ENCODE measurements at regions not wholly inside any gene's neighbourhood (a gene's known extent, or its start where the extent isn't known, plus 50 kb on each side); places are given as distances from the start of the nearest gene placed in this dataset.

DNA sequence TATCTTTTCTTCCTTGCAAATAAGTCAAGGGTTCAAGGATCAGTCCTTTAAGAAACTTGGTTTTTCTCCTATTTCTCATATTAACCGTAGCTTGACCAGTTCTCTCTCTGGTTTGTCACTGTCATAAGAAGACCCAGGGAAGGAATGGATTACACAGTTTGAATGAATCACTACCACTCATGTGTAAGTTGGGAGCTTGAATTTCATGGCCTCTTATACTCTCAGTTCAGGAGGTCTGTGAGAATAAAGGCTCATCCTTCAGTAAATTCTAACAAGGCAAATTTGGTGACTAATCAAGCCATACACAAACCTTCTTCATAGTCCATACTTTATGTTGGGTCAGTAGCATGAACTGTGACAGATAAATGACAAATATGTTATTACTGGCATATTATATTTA, 323.1 kb upstream of the ACTBL2 start:
- no peak for DNase-seq (ENCODE audit: low spot score)

GRCh38 chr5:57805170-57805569, 322.6 kb upstream of the ACTBL2 start:
- no peak for DNase-seq (ENCODE audit: low spot score)

DNA sequence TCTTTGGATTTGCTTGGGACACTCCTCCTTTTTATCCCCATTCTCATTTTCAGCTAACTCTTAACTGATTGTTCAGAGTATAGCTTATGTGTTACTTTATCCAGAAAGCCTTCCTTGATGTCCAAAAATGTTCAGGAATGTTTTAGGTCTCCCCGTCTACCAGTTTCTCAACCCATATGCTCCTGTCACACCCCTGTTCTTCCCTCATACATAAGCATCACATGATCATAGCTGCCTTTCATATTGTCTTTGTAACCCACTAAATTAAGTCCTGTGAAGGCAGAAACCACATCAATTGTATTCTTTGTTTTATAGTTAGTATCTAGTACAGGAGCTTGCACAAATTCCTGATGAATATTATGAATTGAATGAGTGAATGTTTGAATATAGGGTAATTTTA, 321.9 kb upstream of the ACTBL2 start:
- DNase-seq (ENCODE audit: low spot score): no peak

DNA sequence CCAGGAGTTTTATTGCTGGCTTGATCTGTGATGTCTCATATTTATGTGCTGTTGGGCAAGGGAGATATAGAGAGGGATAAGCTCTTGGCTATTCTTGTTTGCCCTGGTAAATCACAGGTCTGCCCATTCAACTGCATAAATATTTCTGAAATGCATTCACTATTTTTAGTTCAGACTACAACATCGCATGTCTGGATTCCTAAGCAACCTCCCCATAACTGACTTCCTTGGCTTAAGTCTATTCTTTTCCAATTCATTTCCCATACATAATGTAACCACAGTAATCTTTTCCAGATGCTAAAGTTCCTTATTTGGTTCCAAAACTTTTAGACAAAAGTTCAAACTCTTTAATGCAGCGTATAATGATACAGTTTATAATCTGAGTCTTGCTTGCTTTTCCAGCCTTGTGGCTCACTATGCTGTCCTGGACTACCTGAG, 321.4 kb upstream of the ACTBL2 start:
- peak; percentile 34 for DNase-seq (ENCODE audit: low spot score)

DNA sequence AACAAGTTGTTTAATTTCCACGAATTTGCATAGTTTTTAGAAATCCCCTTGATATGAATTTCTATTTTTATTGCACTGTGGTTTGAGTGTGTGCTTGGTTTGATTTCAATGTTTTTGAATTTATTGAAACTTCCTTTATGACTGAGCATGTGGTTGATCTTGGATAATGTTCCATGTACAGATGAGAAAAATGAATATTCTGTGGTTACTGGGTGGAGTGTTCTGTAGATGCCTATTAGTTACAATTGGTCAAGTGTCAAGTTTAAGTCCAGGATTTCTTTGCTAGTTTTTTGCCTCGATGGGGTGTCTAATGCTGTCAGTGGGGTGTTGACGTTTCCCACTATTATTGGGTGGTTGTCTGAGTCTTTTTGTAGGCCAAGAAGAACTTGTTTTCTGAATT, 319.5 kb upstream of the ACTBL2 start:
- no peak for DNase-seq (ENCODE audit: low spot score)

- DNase-seq (ENCODE audit: low spot score): no peak
These were observed 312.6 kb upstream of the ACTBL2 start for GRCh38 chr5:57795203-57795602.

GRCh38 chr5:57791875-57792274, 309.3 kb upstream of the ACTBL2 start:
- no peak for DNase-seq (ENCODE audit: low spot score)

GRCh38 chr5:57785946-57786345, 303.3 kb upstream of the ACTBL2 start:
- no peak for DNase-seq (ENCODE audit: low spot score)

DNA sequence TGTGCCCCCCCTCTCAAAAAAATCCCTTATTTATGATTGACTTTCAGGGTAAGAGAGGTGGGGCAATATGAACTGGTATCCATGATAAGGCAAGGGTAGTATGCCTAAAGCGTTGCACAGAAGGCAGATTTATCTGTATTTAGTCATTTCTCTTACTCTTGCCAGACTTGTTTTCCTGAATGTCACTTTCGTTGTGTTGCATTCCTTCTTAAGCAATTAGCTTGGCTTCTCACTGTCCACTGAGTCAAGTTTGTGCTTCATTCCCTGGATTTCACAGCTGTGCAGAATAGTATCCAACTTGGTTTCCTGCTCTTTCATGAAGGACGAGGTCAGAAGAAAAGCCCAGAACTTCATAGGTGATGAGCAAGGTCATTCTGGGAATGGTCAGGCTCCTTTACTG, 301.5 kb upstream of the ACTBL2 start:
- DNase-seq (ENCODE audit: low spot score): no peak

DNA sequence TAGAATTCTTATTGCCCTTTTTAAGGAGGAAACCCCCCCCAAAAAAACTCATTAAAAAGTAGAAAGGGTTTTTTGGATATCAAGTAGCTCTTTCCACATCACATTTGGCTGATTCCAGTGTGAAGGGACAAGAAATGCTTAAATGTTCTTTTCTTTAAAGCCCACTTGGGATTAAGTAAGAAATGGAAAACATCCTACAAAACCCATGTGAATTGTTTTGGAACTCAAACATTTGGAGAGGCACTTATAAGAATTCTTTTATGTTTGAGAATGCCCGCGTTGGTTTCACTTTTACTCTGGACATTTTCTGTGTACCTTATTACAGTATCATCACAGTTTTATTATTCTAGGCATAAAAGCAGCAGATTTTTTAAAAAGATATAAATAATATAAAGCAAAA, 301.1 kb upstream of the ACTBL2 start:
- DNase-seq (ENCODE audit: low spot score): no peak

DNA sequence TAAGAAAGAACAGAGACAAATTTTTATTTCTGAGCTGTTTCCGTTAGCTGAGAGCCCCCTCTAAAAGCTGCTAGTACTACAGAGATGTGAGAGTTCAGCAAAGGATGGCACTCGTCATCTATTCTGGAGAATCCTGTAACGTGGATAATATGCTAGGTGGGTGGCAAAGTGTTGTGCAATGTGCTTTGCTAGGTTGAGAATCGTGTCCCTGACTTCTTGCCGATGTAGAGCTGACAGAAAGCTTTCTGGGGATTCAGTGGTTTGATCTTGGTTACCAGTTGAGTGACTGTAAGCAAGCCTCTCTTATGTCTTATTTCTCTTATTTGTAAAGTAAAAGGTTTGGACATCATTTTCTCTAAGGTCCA, 298.3 kb upstream of the ACTBL2 start:
- DNase-seq (ENCODE audit: low spot score): no peak

DNA sequence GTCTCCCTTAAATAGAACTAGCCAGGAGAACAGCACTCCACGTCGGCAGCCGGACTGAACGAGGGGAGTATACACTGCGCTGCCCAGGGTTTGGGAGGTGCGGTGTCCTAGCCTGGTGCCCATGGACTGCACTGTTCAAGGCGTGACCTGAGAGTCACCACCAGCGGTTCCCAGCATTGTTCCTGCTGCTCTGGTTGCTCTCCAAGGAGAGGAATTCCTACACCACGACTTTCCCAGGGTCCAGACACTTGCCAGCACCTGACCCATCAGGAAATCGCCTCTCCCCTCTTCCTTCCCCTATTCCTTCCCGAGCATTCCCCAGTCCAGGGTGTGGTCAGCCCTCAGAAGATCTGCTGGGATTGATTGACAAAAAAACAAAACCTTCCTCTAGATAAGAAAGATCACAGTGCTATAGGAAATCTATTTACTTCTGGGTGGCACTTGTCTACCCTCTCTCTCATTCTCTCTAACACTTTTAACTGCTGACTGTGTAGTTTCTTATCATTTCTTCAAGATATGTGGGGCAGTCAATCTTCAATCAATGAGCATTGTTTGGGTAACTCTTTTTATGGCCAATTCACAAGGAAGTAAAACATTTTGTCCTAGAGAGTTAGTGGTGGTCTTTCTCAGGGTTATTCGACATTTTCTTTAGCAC, 297.8 kb upstream of the ACTBL2 start:
- no peak for DNase-seq (ENCODE audit: low spot score)

DNA sequence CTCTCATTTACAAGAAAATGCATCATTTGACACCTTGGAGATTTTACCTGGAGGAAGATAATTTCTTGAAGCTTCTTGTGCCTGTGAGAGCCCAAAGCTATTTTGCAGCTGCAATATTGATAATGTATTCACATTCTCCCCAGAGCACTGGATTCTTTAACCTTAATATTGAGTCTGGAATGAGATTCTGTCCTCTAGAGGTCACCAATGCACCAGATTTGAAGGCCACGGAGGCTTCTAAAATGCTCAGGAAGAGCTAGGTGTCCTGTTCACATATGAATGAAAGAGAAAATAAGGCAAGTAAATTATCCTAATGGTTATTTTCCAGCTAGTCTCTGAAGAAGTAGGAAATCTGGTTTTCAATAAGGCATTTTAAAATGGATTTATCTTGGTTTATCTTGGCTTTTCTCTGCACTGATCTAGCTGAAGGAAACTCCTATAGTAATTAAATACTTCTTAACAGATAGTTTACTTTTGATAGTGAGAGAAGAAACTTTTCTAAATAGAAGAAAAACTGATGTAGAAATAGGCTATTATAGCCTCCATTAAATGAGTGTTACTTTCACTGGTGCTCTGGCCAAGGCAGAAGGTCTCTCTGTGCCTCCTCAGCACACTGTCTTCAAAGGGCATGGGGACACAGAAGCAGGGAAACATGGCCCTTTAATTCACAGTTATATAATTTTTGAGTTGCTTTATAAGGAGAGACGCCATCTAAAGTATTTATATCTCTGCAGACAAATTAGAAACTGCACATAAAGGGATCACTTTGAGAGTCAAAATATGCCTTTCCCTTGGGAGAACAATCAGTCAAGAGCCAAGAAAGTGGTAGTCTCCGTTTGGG, 297.0 kb upstream of the ACTBL2 start:
- DNase-seq (ENCODE audit: low spot score): peak; percentile 95

- peak; percentile 24 for DNase-seq (ENCODE audit: low spot score)
These were observed 296.0 kb upstream of the ACTBL2 start for GRCh38 chr5:57778501-57779091.

- peak; percentile 3 for DNase-seq (ENCODE audit: low spot score)
These were observed 294.6 kb upstream of the ACTBL2 start for GRCh38 chr5:57777174-57777581.

DNA sequence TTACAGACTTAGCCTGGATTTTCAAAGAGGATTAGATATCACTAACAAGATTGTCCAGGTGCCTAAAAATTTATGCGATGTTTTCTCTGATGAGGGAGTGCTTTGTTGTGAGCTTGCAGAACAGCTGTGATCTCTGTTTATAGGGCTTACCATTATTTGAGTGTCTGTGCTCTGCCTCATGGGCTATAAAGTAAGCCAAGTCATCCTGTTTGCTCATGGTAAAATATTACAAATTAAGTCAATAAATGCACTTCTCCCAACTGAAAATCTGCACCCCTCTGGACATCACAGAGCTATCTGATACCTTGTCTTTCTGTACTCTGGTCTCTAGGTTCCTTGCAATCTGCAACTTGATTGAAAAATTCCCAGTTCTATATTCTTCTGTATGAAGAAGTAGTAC, 293.4 kb upstream of the ACTBL2 start:
- DNase-seq (ENCODE audit: low spot score): peak; percentile 18

GRCh38 chr5:57774439-57774838, 291.8 kb upstream of the ACTBL2 start:
- DNase-seq (ENCODE audit: low spot score): no peak

DNA sequence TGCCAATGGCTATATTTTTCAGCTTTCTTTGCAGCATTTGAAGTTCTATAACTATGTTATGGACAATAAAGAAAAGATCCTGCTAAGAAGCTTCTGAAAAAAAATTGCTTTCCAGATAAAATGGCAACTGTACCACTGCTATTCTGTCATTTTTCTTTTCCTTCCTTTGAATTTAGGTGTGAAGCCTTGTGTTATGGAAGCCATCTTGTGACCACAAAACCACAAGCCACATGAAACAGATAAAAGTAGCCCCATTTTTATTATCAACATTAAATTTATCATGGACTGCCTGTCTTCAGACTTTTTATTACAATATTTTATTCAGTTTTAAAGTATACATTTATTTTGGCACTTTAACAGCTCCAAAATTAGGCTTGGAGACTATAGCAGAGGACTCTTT, 289.9 kb upstream of the ACTBL2 start:
- DNase-seq (ENCODE audit: low spot score): no peak

DNA sequence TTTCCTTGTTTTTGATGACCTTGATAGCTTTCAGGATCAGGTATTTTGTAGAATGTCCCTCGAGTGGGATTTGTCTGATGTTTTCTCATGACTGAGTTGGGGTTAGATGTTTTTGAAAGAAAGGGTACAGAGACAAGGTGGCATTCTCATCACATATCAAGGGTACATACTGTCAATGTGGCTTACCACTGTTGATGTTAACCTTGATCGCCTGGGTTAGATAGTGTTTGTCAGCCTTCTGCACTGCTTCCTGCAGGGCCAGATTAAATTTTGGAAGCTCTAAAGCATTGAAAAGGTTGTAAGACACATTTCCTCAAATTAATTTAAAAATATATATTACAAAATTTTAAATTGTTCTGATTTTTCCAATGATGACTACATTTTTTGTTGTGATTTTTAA, 287.4 kb upstream of the ACTBL2 start:
- no peak for DNase-seq (ENCODE audit: low spot score)

- no peak for DNase-seq (ENCODE audit: low spot score)
These were observed 286.1 kb upstream of the ACTBL2 start for GRCh38 chr5:57768745-57769144.

GRCh38 chr5:57764479-57765089, 282.0 kb upstream of the ACTBL2 start:
- no peak for DNase-seq (ENCODE audit: low spot score)

- no peak for DNase-seq (ENCODE audit: low spot score)
These were observed 278.9 kb upstream of the ACTBL2 start for GRCh38 chr5:57761513-57761912.

GRCh38 chr5:57754616-57755015, 272.0 kb upstream of the ACTBL2 start:
- no peak for DNase-seq (ENCODE audit: low spot score)

All from HT-29 (cell line).